ENCODE measurements at regions not wholly inside any gene's neighbourhood (a gene's known extent, or its start where the extent isn't known, plus 50 kb on each side); places are given as distances from the start of the nearest gene placed in this dataset.

GRCh38 chr9:107064378-107064777 is 201.4 kb downstream of the ZNF462 start:
- no peak for DNase-seq

GRCh38 chr9:107065549-107065948 is 202.6 kb downstream of the ZNF462 start:
- DNase-seq = no peak

- no peak for DNase-seq
Observed at GRCh38 chr9:107067739-107068416, 204.9 kb downstream of the ZNF462 start.

- no peak for DNase-seq
Observed at GRCh38 chr9:107068581-107068980, 205.6 kb downstream of the ZNF462 start.

- no peak for DNase-seq
Observed at GRCh38 chr9:107070586-107070985, 207.6 kb downstream of the ZNF462 start.

GRCh38 chr9:107078061-107078460 is 205.0 kb upstream of the RAD23B start:
- DNase-seq = no peak

GRCh38 chr9:107079589-107079988 is 203.5 kb upstream of the RAD23B start:
- no peak for DNase-seq

- DNase-seq = no peak
Observed at GRCh38 chr9:107080130-107080529, 202.9 kb upstream of the RAD23B start.

GRCh38 chr9:107086460-107086859 is 196.6 kb upstream of the RAD23B start:
- DNase-seq = no peak

- no peak for DNase-seq
Observed at GRCh38 chr9:107087222-107087621, 195.9 kb upstream of the RAD23B start.

- DNase-seq = no peak
Observed at GRCh38 chr9:107090218-107090617, 192.9 kb upstream of the RAD23B start.

GRCh38 chr9:107093365-107094060 is 189.6 kb upstream of the RAD23B start:
- DNase-seq = no peak

- peak; percentile 4 for DNase-seq
Observed at GRCh38 chr9:107094370-107094769, 188.7 kb upstream of the RAD23B start.

GRCh38 chr9:107100591-107100990 is 182.5 kb upstream of the RAD23B start:
- DNase-seq = no peak

GRCh38 chr9:107102011-107102410 is 181.1 kb upstream of the RAD23B start:
- DNase-seq = no peak

GRCh38 chr9:107103621-107104020 is 179.5 kb upstream of the RAD23B start:
- DNase-seq = no peak

GRCh38 chr9:107105784-107106183 is 177.3 kb upstream of the RAD23B start:
- DNase-seq = no peak

- DNase-seq = no peak
Observed at GRCh38 chr9:107106416-107106815, 176.7 kb upstream of the RAD23B start.

- peak; percentile 34 for DNase-seq
Observed at GRCh38 chr9:107108342-107109130, 174.5 kb upstream of the RAD23B start.

- DNase-seq = no peak
Observed at GRCh38 chr9:107109324-107109723, 173.8 kb upstream of the RAD23B start.

GRCh38 chr9:107110153-107110552 is 172.9 kb upstream of the RAD23B start:
- no peak for DNase-seq

GRCh38 chr9:107112707-107113243 is 170.3 kb upstream of the RAD23B start:
- no peak for DNase-seq

Measured in fibroblast of skin of back (primary cell).